SK-MEL-5 (cell line): ENCODE measurements at regions not wholly inside any gene's neighbourhood (a gene's known extent, or its start where the extent isn't known, plus 50 kb on each side); places are given as distances from the start of the nearest gene placed in this dataset.
"Not testable (repeated sequence)": the region's sequence is repeated elsewhere in the genome, so short reads cannot be mapped to it uniquely, and the experiment has no call there.

Experiments used
- DNase-seq: peaks from one replicate; pipeline ENCODE4 v3.0.0-alpha.2; 2016; ENCODE audit warnings: low read depth, low spot score
- in situ Hi-C: cut with HindIII; loops from 2 replicates; pipeline ENCODE4 v1.10.0; 2016; ENCODE audit warnings: low sequenced_read_pairs, high pct_unique_total_duplicates, low pct_unique_long_range_greater_than_20kb

DNA sequence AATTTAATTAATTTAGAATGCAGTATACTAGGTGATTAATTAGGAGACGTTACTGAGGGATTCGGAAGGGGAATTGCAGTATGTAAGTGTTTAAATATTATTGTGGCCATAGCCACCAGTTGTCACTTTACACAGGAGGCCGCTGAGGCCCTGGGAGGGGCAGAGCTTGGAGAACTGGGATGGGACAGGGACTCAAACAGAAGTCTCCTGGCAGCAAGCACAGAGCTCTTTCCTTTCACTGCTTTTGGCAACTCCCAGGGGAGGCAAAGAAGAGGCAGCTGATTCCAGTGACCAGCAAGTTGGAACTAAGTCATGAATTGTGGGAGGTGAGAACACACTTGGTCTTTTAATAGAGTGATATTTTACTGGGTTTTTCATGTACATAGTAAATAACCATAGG lies 248.6 kb downstream of the RPLP1 start:
- DNase-seq, result no peak
- in situ Hi-C loops, result no loop called here

DNA sequence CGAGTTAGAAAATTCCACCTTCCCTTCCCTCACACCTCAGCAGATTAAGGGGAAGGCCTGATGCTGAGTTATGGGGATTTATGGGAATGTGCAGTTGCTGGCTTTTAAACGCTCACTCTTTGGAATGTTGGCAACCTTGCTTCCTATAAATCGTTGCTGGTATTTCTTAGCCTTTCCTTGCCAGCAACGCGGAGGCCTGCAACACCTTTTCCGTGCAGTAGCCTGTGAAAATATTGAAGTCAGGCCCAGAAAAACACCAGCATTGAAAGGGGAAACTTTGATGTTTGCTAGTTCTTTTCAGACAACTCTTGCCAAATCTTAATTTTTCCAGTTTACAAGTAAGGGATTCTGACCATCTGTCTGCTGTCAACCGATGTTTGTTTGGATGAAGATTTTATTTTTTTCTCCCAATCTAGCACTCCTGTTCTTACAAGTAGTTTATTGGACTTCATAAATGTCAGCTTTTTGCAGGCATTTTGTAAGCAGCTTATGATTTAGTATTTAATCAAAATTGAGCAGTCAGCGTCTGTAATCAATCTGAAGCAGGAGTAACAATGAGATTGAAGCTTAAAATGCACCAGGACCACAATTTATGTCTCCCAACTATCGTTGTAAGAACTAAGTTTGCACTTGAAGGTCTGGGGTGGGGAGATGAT lies 251.0 kb downstream of the RPLP1 start:
- in situ Hi-C loops, result no loop called here
- DNase-seq, result no peak

DNA sequence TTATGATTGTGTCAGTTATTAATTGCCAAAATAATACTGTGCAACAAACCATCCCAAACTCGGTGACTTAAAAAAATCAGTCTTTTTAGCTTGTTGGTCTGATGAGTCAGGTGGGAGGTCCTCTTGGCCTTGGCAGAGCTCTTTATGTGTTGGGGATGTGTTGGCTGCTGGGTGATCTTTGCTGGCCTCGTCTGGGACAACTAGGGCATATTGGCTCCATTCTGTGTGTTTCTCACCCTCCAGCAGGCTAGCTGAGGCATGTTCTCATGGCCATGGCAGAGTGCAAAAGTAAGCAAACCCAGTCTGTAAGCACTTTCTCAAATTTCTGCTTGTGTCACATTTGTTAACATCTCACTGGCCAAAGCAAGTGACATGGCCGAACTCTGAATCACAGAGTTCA lies 251.6 kb downstream of the RPLP1 start:
- in situ Hi-C loops, result no loop called here
- no peak for DNase-seq

DNA sequence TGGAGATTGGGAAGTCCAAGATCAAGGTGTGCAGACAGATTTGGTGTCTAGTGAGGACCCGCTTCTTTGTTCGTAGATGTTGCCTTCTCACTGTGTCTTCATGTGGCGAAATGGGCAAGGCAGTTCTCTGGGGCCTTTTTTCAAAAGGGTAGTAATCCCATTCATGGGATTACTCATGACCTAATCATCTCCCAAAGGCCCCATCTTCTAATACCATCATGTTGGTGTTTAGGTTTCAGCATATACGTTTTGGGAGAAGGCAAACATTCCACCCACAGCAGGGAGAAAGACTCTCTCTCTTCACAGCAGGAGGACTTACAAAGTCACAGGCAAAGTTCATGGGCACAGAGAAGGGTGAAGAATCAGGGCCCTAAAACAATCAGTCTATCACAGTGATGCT lies 252.1 kb downstream of the RPLP1 start:
- DNase-seq, result no peak
- in situ Hi-C loops, result no loop called here

DNA sequence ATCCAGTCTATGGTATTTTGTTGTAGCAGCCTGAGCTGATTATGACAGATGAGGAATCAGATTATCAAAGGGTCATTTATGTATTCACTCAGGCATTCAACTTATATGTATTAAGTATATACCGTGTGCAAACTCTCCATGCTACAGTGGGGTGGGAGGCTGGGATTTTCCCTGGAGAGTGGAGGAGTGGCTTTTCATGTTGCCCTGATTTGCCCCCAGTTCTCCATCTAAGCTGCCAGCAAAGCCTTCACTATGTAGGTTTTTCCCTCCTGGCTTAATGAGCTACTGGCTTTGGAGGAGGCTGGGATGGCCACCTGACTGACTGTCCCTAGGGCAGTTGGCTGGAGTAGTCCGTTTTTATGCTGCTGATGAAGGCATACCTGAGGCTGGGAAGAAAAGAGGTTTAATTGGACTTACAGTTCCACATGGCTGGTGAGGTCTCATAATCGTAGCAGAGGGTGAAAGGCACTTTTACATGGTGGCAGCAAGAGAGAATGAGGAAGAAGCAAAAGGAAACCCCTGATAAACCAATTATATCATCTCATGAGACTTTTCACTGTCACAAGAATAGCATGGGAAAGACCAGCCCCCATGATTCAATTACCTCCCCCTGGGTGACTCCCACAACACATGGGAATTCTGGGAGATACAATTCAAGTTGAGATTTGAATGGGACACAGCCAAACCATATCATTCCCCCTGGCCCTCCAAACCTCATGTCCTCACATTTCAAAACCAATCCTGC lies 253.9 kb downstream of the RPLP1 start:
- no peak for DNase-seq
- in situ Hi-C loops, result no loop called here

DNA sequence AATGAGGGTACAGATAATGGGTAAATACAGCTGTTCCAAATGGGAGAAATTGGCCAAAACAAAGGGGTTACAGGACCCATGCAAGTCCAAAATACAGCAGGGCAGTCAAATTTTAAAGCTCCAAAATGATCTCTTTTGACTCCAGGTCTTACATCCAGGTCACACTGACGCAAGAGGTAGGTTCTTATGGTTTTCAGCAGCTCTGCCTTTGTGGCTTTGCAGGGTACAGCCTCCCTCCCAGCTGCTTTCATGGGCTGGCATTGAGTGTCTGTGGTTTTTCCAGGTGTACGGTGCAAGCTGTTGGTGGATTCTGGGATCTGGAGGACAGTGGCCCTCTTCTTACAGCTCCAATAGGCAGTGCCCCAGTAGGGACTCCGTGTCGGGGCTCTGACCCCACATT lies 254.6 kb downstream of the RPLP1 start:
- DNase-seq, in situ Hi-C loops: not testable (repeated sequence)

DNA sequence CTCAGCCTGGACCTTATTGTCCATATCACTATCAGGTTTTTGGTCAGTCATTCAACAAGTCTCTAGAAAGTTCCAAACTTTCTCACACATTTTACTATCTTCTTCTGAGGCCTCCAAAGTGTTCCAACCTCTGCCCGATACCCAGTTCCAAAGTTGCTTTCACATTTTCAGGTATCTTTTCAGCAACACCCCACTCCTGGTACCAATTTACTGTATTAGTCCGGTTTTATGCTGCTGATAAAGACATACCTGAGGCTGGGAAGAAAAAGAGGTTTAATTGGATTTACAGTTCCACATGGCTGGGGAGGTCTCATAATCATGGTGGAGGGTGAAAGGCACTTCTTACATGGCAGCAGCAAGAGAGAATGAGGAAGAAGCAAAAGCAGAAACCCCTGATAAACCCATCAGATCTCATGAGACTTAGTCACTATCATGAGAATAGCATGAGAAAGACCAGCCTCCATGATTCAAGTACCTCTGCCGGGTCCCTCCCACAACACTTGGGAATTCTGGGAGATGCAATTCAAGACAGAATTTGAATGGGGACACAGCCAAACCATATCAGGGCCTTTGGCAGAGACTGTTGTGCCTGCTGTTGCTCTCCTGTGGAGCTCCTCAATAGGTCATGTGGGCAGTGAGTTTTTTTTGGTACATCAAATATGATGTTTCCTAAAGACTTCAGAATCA lies 256.0 kb downstream of the RPLP1 start:
- DNase-seq, in situ Hi-C loops: not testable (repeated sequence)

DNA sequence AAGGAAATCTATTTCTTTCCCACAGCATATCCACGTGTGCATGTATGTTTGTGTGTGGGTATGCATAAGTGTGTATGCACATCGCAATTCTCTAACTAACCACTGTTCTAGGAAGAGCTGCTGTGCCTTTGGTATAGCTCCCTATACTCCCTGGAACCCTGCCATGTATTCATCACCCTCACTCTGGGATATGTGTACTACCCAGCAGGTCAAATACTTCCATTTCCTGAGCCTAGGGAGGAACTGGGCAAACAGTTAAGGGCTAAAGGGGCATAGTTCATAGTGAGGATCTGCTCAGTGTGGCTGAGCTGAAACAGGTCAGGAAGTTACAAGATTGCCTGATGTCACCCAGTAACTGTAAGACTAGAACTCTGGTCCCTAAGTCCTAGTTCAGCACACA lies 260.4 kb downstream of the RPLP1 start:
- DNase-seq, result no peak
- in situ Hi-C loops, result no loop called here

DNA sequence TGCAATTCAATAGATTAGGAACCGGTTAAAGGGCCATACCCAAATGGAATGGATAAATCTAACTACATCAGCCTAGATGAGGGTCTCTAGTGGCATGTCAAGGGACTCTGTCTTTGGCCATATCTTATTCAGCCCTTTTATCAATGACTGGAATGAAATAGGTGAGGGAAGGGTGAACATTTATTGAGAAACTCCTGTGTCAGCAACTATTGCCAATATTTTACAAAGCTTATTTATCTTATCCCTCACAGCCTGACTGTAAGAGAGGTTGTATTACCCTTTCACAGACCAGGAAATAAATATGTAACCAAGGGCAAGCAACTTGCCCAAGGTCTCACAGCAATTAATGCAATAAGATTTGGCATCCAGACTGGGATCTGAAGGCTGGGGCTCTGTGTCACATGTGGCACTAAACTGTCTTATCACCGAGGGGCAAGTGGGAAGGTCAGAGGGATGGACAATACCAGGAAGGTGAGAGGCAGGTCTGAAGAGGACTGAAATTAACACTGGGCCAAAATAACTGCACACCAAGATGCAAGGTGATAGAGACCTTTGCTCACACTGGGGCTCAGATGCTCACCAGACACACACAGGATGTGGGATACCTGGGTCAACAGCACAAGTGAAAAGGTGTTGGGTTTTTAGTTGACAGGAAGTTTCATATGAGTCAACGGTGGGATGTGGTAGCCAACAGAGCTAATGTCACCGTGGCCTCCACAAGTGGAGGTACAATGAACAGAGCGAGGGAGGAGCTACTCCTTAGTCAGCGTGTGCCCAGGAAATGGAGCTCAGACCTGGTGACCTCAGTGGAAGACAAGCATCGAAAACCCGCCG lies 261.3 kb downstream of the RPLP1 start:
- DNase-seq, result no peak
- in situ Hi-C loops, result no loop called here

DNA sequence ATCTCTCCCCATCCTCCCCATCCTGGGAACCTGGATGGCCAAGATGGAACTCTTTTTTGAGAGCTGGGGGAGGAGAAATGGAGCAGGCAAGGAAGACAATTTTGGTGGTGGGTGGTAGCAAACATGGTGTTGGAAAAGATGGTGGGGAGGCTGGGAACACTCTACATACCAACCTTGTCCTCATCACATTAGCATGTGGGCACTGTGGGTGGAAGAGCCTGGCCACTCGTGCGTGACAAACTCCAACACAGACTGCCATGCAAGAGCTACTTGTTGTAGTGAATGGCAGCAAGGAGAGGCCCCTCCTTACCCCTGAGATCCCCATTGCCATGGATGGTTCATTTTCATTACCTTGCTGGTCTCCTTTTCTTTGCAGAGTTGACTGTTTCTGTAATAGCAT lies 262.6 kb downstream of the RPLP1 start:
- in situ Hi-C loops, result no loop called here
- no peak for DNase-seq

DNA sequence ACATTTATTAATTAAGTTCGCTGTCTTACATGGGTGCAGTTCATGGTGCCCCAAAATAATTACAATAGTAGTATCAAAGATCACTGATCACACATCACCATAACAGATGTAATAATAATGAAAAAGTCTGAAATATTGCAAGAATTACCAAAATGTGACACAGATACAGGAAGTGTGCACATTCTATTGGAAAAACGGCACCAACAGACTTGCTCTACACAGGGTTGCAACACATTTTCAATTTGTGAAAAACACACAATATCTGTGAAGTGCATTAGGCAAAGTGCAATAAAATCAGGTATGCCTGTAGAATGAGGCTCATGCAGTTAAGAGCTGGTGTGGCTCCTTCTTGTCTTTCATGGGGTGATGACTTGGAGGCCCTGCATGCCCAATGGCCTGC lies 265.8 kb downstream of the RPLP1 start:
- no peak for DNase-seq
- in situ Hi-C loops, result no loop called here

DNA sequence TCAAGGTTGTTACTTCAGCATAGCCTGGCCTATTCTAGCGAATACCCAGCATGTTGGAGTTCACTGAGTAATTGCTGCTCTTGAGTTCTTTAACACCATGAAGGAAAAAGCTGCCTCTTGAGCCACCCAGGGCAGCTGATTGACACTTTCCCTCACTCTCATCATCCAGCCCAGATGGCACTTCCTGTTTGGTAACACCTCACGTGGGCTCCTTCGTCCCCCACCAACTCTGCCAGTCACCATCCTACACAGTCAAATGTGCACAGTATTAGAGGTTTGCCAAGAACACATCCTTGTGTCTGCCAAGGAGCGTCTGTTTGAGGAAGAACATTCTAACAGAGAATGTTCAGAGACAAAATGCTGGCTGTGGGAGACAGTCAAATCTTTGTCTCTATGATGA lies 266.3 kb downstream of the RPLP1 start:
- DNase-seq, result peak; percentile 4
- in situ Hi-C loops, result no loop called here

DNA sequence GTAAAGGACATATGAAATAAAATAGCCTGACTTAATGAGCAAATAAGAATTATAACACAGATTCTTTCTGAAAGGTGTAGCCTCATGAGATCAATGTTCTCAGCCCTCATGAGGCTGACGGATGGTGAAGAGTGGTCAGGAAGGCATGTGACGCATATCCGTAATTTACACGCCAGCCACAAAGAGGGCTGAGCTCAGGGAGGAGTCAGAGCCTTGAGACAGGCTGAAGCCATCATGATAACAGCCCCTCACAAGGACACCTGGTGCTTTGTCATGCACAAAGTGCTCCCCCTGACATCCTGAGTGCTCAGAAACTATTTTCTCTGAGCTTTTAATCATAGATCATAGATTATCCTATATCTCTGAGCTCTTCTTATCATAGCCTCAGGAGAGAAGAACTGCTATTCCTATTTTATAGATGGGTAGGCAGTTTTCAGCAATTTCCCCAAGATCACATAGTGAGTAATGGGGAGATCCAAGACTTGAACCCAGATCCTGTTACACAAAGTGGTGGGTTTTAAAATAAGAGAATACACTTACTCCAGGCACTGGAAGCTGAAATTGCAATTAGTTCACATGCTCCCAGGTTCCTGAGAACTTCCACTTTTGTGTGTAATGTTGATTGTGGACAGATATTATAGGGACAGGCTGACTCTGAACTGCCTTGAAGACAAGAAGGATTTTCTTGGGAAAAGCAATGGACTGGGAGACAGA lies 267.1 kb downstream of the RPLP1 start:
- in situ Hi-C loops, result no loop called here

DNA sequence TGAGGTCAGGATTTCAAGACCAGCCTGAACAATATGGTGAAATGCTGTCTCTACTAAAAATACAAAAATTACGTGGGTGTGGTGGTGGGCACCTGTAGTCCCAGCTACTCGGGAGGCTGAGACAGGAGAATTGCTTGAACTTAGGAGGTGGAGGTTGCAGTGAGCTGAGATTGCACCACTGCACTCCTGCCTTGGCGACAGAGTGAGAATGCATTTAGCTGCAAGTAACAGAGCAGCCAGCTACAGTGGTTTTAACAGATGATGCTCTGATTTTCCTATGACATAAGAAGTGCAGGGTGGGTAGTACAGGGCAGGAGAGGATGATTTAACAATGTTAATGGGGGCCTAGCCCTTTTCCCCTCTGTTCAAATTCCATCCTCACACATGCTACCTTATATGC lies 267.9 kb downstream of the RPLP1 start:
- DNase-seq, result no peak
- in situ Hi-C loops, result no loop called here

More for the DNA sequence above, 267.1 kb downstream of the RPLP1 start:
- no peak for DNase-seq

DNA sequence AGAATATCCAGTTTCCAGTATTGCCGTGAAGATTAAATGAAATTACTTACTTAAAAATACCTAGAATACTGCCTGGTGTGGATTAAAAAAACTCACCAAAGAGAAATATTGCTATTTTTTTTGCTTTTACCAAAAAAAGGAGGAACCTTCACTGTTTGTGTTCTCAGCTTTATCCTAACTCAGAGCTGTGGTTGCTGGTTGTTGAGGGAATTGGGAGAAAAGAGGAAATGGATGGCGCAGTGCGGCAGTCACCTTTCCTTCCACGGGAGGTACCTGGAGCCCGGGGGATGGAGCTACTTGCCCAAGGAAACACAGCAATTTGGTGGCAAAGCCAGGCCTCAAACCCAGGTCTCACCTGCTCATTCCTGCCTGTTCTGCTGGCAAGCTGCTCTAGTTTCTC lies 270.3 kb downstream of the RPLP1 start:
- DNase-seq, result no peak
- in situ Hi-C loops, result no loop called here

DNA sequence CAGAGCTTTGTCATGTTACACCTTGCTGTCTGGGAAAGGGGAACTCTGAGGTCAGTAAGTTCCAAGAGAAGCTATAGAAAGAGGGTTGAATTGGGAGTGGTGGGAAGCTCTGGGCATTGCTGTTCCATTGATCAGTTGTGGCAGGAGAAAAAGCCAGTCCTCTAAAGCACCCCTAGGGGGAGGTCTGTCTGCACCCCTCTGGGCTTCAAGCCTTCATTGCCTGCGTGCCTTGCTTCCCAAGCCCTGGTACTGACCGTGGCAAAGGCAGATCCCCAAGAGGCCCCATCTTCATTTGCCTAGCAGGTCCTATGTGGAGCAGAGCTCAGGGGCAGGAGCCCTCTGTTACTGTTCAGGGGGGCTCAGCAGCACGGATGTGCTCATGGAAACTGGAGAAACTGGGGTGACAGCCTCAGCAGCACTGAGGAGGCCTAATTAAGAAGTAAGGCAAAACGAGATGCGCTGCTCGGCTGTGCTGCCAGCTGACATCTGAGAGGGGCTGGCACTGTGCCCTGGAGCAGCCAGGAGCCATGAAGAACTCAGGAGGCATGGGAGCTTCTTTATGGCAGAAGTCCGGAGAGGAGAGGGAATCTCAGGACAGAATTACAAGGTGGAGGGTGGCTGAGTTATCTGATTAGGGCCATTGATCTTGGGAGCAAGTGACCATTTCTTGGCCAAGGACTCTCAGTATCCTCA lies 270.9 kb downstream of the RPLP1 start:
- DNase-seq, result no peak
- in situ Hi-C loops, result no loop called here

DNA sequence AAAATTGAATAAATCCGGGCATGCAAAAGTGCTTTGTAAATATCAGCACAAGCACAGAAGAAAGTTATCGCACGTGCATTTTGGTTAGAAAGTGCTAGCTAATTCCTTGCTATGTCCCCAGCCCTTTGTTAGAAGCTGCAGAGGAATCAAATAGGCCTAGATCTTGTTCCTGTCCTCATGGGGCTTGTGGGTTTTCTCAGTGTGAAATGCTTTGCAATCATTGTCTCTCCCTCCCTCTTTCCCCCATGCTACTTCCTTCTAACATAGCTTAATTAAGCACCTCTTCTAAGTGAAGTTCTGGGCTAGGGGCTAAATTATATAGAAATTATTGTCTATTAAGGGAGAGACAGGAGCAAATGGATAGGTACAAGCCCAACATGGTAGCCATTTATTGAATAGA lies 271.7 kb downstream of the RPLP1 start:
- in situ Hi-C loops, result no loop called here
- DNase-seq, result no peak
